Heart left ventricle (tissue), 16 donors: ENCODE measurements at regions not wholly inside any gene's neighbourhood (a gene's known extent, or its start where the extent isn't known, plus 50 kb on each side); places are given as distances from the start of the nearest gene placed in this dataset.

Experiments used
- ATAC-seq, 4 donors: fragments of 200-7000 bp; cut with Tn5 transposase; one replicate each; pipeline ENCODE4 v1.9.1; 2020 to 2022; ENCODE audit warnings: moderate library complexity in 4 of 4, mild to moderate bottlenecking in 3 of 4, moderate number of reproducible peaks in 1 of 4
- DNase-seq, 5 donors: peaks; one replicate each; pipeline ENCODE4 v3.0.0-alpha.2; 2020
- H3K27ac ChIP-seq, 12 donors: fragments of 200-600 bp; sonication (generic) in 4 of 12; one replicate each; pipeline versions ENCODE4 v1.5.0 to v1.8.0; 2016 to 2022; ENCODE audit warnings: mild to moderate bottlenecking in 2 of 12
- H3K27me3 ChIP-seq, 9 donors: fragments of 200-600 bp; sonication (generic) in 2 of 9; one replicate each; pipeline versions ENCODE4 v1.5.1 to v1.8.0; 2016 to 2022; ENCODE audit warnings: mild to moderate bottlenecking in 3 of 9
- H3K36me3 ChIP-seq, 9 donors: fragments of 200-600 bp; sonication (generic) in 2 of 9; one replicate each; pipeline versions ENCODE4 v1.5.0 to v1.8.0; 2018 to 2022; ENCODE audit warnings: mild to moderate bottlenecking in 2 of 9
- H3K4me1 ChIP-seq, 12 donors: fragments of 200-600 bp; sonication (generic) in 4 of 12; one replicate each; pipeline versions ENCODE4 v1.5.0 to v1.8.0; 2016 to 2022; ENCODE audit warnings: mild to moderate bottlenecking in 3 of 12
- H3K4me3 ChIP-seq, 12 donors: fragments of 200-600 bp; sonication (generic) in 4 of 12; one replicate each; pipeline versions ENCODE4 v1.5.0 to v1.8.0; 2017 to 2022; ENCODE audit warnings: mild to moderate bottlenecking in 9 of 12, moderate library complexity in 4 of 12
- H3K9me3 ChIP-seq, 12 donors: fragments of 200-600 bp; sonication (generic) in 4 of 12; one replicate each; pipeline versions ENCODE4 v1.5.0 to v1.8.0; 2016 to 2022; ENCODE audit warnings: mild to moderate bottlenecking in 1 of 12
- CTCF ChIP-seq, 12 donors: fragments of 200-600 bp; sonication (generic) in 4 of 12; IDR thresholded peaks; one replicate each; pipeline versions ENCODE4 v1.5.0 to v1.8.0; 2018 to 2022; ENCODE audit warnings: antibody characterized with exemption in 12 of 12, mild to moderate bottlenecking in 5 of 12
- POLR2A ChIP-seq, 2 donors: fragments of 450-650 bp; IDR thresholded peaks; one replicate each; pipeline ENCODE4 v1.6.1; 2017; ENCODE audit warnings: antibody characterized with exemption in 2 of 2, mild to moderate bottlenecking in 2 of 2, moderate library complexity in 2 of 2
- WGBS, 4 donors: extraction: QIAGEN DNeasy Blood & Tissue Kit in 2 of 4; methylation state at CpG; one replicate each; pipeline versions ENCODE4 v1.1.5 to v1.1.7; 2013 to 2018; 5-methylcytosine and 5-hydroxymethylcytosine counted together
- intact Hi-C, 10 donors: fragments of 100-400 bp; cut with DNase I; formaldehyde crosslinking; loops; one replicate each; pipeline versions ENCODE4 v1.11.1 to v1.14.2; 2022
- donor health status: ischemic (EF 13 %, LVEDD 7.1; RV severe dilation, severe dysfunction).
- donor health status: healthy with polysubstance abuse.
- donor health status: DM: no; HTN: yes; CAD: no.
- donor health status: DM: no; HTN: no; CAD: no.
- donor health status: ischemic (EF 25% LVEDD 6.9; RV normal size, moderate dysfunction).
- donor health status: ischemic (EF 25% LVEDD 5.7; RV mildly dilated, moderate dysfunction).
- donor health status: healthy.
- donor health status: DM: yes; HTN: yes; CAD: no.
- donor health status: ischemic (EF 35%, LVEDD 5.7; RV mildly dilated, moderate dysfunction).
- donor health status: nonischemic (EF 11% LVEDD 7.7; RV severe dilation, severe dysfunction).
- donor health status: DM: yes; HTN: yes; CAD: no.
- donor health status: PGD.
- donor health status: ischemic (EF 29% LVEDD 5.4; RV normal size, mild dysfunction).
- donor health status: nonischemic (EF 23%, LVEDD 6.1; RV moderate dilation, normal function).

- ATAC-seq (no peak), DNase-seq (no peak)
- WGBS, 4 donors: 79 to 82% (median 81%) methylated on average over 2 of the region's 2 CpGs
- H3K27ac ChIP-seq: no peak overlapping the region
- no peak overlapping the region for H3K4me3 ChIP-seq
- intact Hi-C loops: no loop called here
- H3K9me3 ChIP-seq: peaks cover 0 to 5% (median 0%) of the 10 kb centered on the region in 12 donors
- TF ChIP-seq CTCF (IDR thresholded peaks at IDR 0.05): no peak
- TF ChIP-seq POLR2A (IDR thresholded peaks at IDR 0.05): no peak
- H3K4me1 ChIP-seq: no peaks in the 10 kb centered on the region
- no peaks in the 10 kb centered on the region for H3K27me3 ChIP-seq
- H3K36me3 ChIP-seq: no peaks in the 10 kb centered on the region
Measured at GRCh38 chr12:30023186-30023585, 239.4 kb upstream of the TMTC1 start.

GRCh38 chr12:30021051-30021833 is 237.5 kb upstream of the TMTC1 start:
- peaks cover 0 to 5% (median 0%) of the 10 kb centered on the region in 12 donors for H3K9me3 ChIP-seq
- no peak for DNase-seq
- WGBS, 4 donors: 68 to 83% (median 80%) methylated on average over 2 of the region's 2 CpGs
- TF ChIP-seq POLR2A (IDR thresholded peaks at IDR 0.05) (no peak), CTCF (IDR thresholded peaks at IDR 0.05) (no peak)
- H3K4me3 ChIP-seq: no peak overlapping the region
- no peak overlapping the region for H3K27ac ChIP-seq
- intact Hi-C loops: no loop called here
- ATAC-seq: no peak
- H3K4me1 ChIP-seq: no peaks in the 10 kb centered on the region
- no peaks in the 10 kb centered on the region for H3K27me3 ChIP-seq
- H3K36me3 ChIP-seq: no peaks in the 10 kb centered on the region

GRCh38 chr12:30019366-30020140 is 235.8 kb upstream of the TMTC1 start:
- Histone ChIP-seq H3K4me1 (no peaks in the 10 kb centered on the region), H3K9me3 (peaks cover 0 to 4% (median 0%) of the 10 kb centered on the region in 12 donors), H3K27me3 (no peaks in the 10 kb centered on the region), H3K27ac (no peak overlapping the region), H3K4me3 (no peak overlapping the region), H3K36me3 (no peaks in the 10 kb centered on the region)
- TF ChIP-seq POLR2A (IDR thresholded peaks at IDR 0.05): no peak
- no peak for TF ChIP-seq CTCF (IDR thresholded peaks at IDR 0.05)
- ATAC-seq (no peak), DNase-seq (no peak)
- intact Hi-C loops: no loop called here
- 78 to 82% (median 81%) methylated on average over 4 of the region's 4 CpGs for WGBS, 4 donors

GRCh38 chr12:30016540-30017055 is 232.9 kb upstream of the TMTC1 start:
- Histone ChIP-seq H3K27ac (no peak overlapping the region), H3K27me3 (no peaks in the 10 kb centered on the region), H3K9me3 (no peaks in the 10 kb centered on the region), H3K4me3 (no peak overlapping the region), H3K4me1 (no peaks in the 10 kb centered on the region), H3K36me3 (no peaks in the 10 kb centered on the region)
- intact Hi-C loops: no loop called here
- TF ChIP-seq CTCF (IDR thresholded peaks at IDR 0.05) (no peak), POLR2A (IDR thresholded peaks at IDR 0.05) (no peak)
- ATAC-seq: no peak
- WGBS, 4 donors: 78 to 85% (median 83%) methylated on average over 10 of the region's 10 CpGs
- DNase-seq: no peak
